Upper lobe of right lung (tissue), 1 donor: ENCODE measurements at regions not wholly inside any gene's neighbourhood (a gene's known extent, or its start where the extent isn't known, plus 50 kb on each side); places are given as distances from the start of the nearest gene placed in this dataset.

Experiments
- ATAC-seq: fragments of 200-7000 bp; cut with Tn5 transposase; one replicate; pipeline ENCODE4 v1.9.1; 2020; ENCODE audit warnings: mild to moderate bottlenecking, moderate library complexity
- DNase-seq: peaks from one replicate; pipeline ENCODE4 v3.0.0-alpha.2; 2020
- H3K27ac ChIP-seq: fragments of 200-600 bp; one replicate; pipeline ENCODE4 v1.8.0; 2022
- H3K27me3 ChIP-seq: fragments of 200-600 bp; one replicate; pipeline ENCODE4 v1.8.0; 2022; ENCODE audit warnings: mild to moderate bottlenecking
- H3K36me3 ChIP-seq: fragments of 200-600 bp; one replicate; pipeline ENCODE4 v1.8.0; 2022
- H3K4me1 ChIP-seq: fragments of 200-600 bp; one replicate; pipeline ENCODE4 v1.8.0; 2022
- H3K4me3 ChIP-seq: fragments of 200-600 bp; one replicate; pipeline ENCODE4 v1.8.0; 2022; ENCODE audit warnings: mild to moderate bottlenecking
- H3K9me3 ChIP-seq: fragments of 200-600 bp; one replicate; pipeline ENCODE4 v1.8.0; 2022
- intact Hi-C: fragments of 100-400 bp; cut with DNase I; formaldehyde crosslinking; loops from one replicate; pipeline ENCODE4 v1.11.0; 2022
- TF ChIP-seq, protein P1 (sequence below): fragments of 200-600 bp; IDR thresholded peaks from one replicate; pipeline ENCODE4 v1.8.0; 2022; ENCODE audit warnings: antibody characterized with exemption
- donor health status: DM: no; HTN: yes; CAD: no; lungs with severe emphysema.

DNA sequence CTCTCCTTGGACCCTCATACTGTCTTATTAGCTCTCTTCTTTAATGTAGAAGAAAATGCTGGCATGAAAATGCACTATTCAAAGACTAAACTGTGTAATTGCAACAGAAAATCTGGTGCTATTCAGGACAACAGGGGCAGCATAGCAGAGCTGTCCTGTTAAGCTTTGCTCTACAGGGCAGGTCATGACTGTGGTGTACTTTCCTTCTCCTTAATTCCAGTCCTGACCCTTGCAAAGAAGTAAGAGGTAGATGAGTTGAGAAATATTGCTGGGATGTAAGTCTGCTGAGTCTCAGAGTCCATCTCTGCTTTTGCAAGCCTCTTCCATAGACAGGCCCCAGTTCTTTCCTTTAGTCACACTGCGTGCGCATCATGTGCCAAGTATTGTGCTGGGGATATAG, 52.6 kb upstream of the STK38L start:
- peak overlapping the region; percentile 9 for H3K27ac ChIP-seq
- intact Hi-C loops, result no loop called here
- no peaks in the 10 kb centered on the region for H3K9me3 ChIP-seq
- TF ChIP-seq, protein P1, sequence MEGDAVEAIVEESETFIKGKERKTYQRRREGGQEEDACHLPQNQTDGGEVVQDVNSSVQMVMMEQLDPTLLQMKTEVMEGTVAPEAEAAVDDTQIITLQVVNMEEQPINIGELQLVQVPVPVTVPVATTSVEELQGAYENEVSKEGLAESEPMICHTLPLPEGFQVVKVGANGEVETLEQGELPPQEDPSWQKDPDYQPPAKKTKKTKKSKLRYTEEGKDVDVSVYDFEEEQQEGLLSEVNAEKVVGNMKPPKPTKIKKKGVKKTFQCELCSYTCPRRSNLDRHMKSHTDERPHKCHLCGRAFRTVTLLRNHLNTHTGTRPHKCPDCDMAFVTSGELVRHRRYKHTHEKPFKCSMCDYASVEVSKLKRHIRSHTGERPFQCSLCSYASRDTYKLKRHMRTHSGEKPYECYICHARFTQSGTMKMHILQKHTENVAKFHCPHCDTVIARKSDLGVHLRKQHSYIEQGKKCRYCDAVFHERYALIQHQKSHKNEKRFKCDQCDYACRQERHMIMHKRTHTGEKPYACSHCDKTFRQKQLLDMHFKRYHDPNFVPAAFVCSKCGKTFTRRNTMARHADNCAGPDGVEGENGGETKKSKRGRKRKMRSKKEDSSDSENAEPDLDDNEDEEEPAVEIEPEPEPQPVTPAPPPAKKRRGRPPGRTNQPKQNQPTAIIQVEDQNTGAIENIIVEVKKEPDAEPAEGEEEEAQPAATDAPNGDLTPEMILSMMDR, result no peak
- H3K36me3 ChIP-seq, result no peaks in the 10 kb centered on the region
- DNase-seq, result no peak
- no peak overlapping the region for H3K4me3 ChIP-seq
- no peaks in the 10 kb centered on the region for H3K27me3 ChIP-seq
- peaks cover 4% of the 10 kb centered on the region for H3K4me1 ChIP-seq
- no peak for ATAC-seq

DNA sequence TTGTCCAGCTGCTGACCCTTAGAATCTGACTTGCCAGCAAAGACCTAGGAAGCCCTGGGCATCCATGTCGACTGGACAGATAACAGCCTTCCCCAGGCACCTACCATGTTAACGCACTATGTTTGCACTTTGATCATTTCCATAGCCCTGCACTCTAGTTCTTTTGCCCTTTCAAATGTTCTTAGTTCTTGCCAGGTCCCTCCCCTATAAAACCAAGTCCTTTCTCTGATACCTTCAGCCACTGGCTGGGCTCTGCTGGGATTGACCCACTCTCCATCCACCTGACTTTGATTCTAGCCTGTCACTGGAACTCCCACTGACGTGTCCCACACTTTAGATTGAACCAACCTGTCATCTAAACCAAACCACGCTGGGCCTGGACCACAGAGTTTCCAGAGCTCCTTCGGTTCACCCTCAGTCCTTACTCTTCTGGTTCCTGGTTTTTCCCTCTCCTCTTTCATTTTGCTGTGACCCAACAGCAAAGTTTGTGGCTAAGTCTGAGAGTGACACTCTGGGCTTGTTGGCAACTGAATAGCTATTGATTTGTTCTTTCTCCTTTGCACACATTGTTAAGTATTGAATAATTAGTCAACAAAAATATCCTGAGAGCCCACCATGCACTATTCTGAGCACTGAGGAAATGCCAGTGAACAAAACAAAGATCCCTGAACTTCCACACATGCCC, 51.8 kb upstream of the STK38L start:
- DNase-seq (no peak), ATAC-seq (no peak)
- Histone ChIP-seq H3K27me3 (no peaks in the 10 kb centered on the region), H3K4me1 (peaks cover 3% of the 10 kb centered on the region), H3K9me3 (no peaks in the 10 kb centered on the region), H3K27ac (no peak overlapping the region), H3K36me3 (no peaks in the 10 kb centered on the region), H3K4me3 (no peak overlapping the region)
- intact Hi-C loops, result no loop called here
- TF ChIP-seq, protein P1, result no peak

DNA sequence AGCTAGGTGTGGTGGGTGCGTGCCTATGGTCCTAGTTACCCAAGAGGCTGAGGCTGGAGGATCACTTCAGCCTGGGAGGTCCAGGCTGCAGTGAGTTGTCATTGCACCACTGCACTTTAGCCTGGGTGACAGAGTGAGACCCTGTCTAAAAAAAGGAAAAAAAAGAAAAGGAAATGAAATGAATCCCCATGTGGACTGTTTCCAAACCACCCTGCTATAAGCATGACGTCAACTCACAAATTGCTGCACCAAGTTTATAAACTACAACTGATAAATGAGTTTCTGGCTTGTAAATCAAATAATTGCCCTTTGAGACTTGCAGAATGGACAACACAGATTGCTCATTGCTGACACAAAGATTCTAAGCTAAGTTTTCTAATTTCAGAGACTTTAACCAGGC, 51.0 kb upstream of the STK38L start:
- intact Hi-C loops, result no loop called here
- no peak overlapping the region for H3K4me3 ChIP-seq
- H3K36me3 ChIP-seq, result no peaks in the 10 kb centered on the region
- H3K27me3 ChIP-seq, result no peaks in the 10 kb centered on the region
- DNase-seq (no peak), ATAC-seq (no peak)
- no peak overlapping the region for H3K27ac ChIP-seq
- no peaks in the 10 kb centered on the region for H3K9me3 ChIP-seq
- TF ChIP-seq, protein P1, result no peak
- H3K4me1 ChIP-seq, result peaks cover 3% of the 10 kb centered on the region

DNA sequence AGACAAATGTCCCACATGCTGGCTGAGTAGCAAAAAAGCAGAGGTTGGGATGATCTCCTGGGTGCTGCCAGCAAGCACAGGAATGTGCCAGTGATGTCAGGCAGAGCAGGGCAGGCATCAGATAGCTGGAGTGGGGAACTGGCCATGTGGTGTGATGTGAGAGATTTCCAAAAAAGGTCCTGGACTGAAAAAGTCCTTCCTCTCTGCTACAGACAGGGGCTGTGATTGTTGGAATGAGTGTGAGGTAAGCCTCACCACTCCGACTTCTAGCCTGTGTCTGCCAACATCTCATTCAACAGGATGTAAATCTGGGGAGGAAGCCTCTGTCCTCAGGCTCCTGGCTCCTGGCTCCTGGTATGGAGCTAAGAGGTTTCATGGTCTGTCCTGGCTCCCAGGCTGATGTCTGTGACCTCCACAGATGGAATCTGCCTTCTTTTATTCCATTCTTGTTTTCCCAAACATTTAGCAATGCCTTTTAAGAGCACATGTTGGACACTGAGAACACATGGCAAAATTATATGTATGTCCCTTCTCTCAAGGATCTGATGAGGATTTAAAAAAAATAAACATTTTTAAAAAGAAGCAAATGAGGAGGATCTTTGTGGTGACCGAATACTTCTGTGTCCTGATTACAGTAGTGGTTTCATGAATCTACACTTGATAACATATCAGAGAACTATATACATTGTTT, 50.1 kb upstream of the STK38L start:
- DNase-seq, result no peak
- Histone ChIP-seq H3K4me1 (peaks cover 3% of the 10 kb centered on the region), H3K27ac (no peak overlapping the region)

More for the DNA sequence above, 50.1 kb upstream of the STK38L start:
- intact Hi-C loops, result no loop called here
- Histone ChIP-seq H3K4me3 (no peak overlapping the region), H3K27me3 (no peaks in the 10 kb centered on the region), H3K9me3 (no peaks in the 10 kb centered on the region), H3K36me3 (no peaks in the 10 kb centered on the region)
- TF ChIP-seq, protein P1, result no peak
- peak; percentile 54 for ATAC-seq
